A673 (cell line): ENCODE measurements at regions not wholly inside any gene's neighbourhood (a gene's known extent, or its start where the extent isn't known, plus 50 kb on each side); places are given as distances from the start of the nearest gene placed in this dataset.

Experiments used
- EZH2 ChIP-seq: fragments of 200-600 bp; sonication (generic); IDR thresholded peaks from 2 replicates; pipeline ENCODE4 v1.6.1; 2017; ENCODE audit warnings: borderline replicate concordance, low read depth, mild to moderate bottlenecking, mixed read lengths, antibody characterized with exemption, low read length; ENCODE audit not compliant: poor library complexity, severe bottlenecking
- TF ChIP-seq, protein P1 (sequence below): fragments of 300-800, 200-600 bp; sonication (generic); conservative IDR thresholded peaks from 2 replicates; pipeline ENCODE4 v1.5.1; 2017; ENCODE audit warnings: low read depth, mild to moderate bottlenecking, antibody characterized with exemption, low read length, moderate library complexity, mixed read lengths

GRCh38 chr9:118650417-118650816, 718.8 kb downstream of the BRINP1 start:
- TF ChIP-seq, protein P1, sequence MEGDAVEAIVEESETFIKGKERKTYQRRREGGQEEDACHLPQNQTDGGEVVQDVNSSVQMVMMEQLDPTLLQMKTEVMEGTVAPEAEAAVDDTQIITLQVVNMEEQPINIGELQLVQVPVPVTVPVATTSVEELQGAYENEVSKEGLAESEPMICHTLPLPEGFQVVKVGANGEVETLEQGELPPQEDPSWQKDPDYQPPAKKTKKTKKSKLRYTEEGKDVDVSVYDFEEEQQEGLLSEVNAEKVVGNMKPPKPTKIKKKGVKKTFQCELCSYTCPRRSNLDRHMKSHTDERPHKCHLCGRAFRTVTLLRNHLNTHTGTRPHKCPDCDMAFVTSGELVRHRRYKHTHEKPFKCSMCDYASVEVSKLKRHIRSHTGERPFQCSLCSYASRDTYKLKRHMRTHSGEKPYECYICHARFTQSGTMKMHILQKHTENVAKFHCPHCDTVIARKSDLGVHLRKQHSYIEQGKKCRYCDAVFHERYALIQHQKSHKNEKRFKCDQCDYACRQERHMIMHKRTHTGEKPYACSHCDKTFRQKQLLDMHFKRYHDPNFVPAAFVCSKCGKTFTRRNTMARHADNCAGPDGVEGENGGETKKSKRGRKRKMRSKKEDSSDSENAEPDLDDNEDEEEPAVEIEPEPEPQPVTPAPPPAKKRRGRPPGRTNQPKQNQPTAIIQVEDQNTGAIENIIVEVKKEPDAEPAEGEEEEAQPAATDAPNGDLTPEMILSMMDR: no peak
- TF ChIP-seq EZH2: no peak
